ENCODE measurements at regions not wholly inside any gene's neighbourhood (a gene's known extent, or its start where the extent isn't known, plus 50 kb on each side); places are given as distances from the start of the nearest gene placed in this dataset.

GRCh38 chr5:114297915-114298314, 64.0 kb upstream of the KCNN2 start:
- Histone ChIP-seq H3K27me3 (ENCODE audit: insufficient read depth, poor library complexity, severe bottlenecking) (no peaks in the 10 kb centered on the region), H3K4me3 (replicated peaks; ENCODE audit: insufficient read depth, low read length) (no peak overlapping the region), H3K27ac (replicated peaks) (no peak overlapping the region)
- no peak for DNase-seq (ENCODE audit: low read depth in 1 of 2, low spot score in 1 of 2)
- TF ChIP-seq GABPA (IDR thresholded peaks at IDR 0.05; ENCODE audit: low read depth): no peak
- no peak for TF ChIP-seq CTCF (IDR thresholded peaks at IDR 0.05; ENCODE audit: insufficient read depth, low read length)

- TF ChIP-seq POLR2AphosphoS5 (IDR thresholded peaks at IDR 0.05; ENCODE audit: low read depth) (no peak), CTCF (IDR thresholded peaks at IDR 0.05; ENCODE audit: insufficient read depth, low read length) (no peak), REST (IDR thresholded peaks at IDR 0.05; ENCODE audit: insufficient replicate concordance, low read depth) (no peak), GABPA (IDR thresholded peaks at IDR 0.05; ENCODE audit: low read depth) (no peak), SPI1 (IDR thresholded peaks at IDR 0.05; ENCODE audit: borderline replicate concordance, low read depth) (no peak)
- no peak overlapping the region for H3K4me3 ChIP-seq (replicated peaks; ENCODE audit: insufficient read depth, low read length)
- H3K27me3 ChIP-seq (ENCODE audit: insufficient read depth, poor library complexity, severe bottlenecking): no peaks in the 10 kb centered on the region
- no peak for DNase-seq (ENCODE audit: low read depth in 1 of 2, low spot score in 1 of 2)
- no peak overlapping the region for H3K27ac ChIP-seq (replicated peaks)
Measured at GRCh38 chr5:114305402-114306207, 56.3 kb upstream of the KCNN2 start.

GRCh38 chr5:114308017-114308416, 53.9 kb upstream of the KCNN2 start:
- no peak for TF ChIP-seq CTCF (IDR thresholded peaks at IDR 0.05; ENCODE audit: insufficient read depth, low read length)
- TF ChIP-seq GABPA (IDR thresholded peaks at IDR 0.05; ENCODE audit: low read depth): no peak
- TF ChIP-seq SPI1 (IDR thresholded peaks at IDR 0.05; ENCODE audit: borderline replicate concordance, low read depth): no peak
- TF ChIP-seq POLR2AphosphoS5 (IDR thresholded peaks at IDR 0.05; ENCODE audit: low read depth): no peak
- no peak for TF ChIP-seq REST (IDR thresholded peaks at IDR 0.05; ENCODE audit: insufficient replicate concordance, low read depth)
- no peak for DNase-seq (ENCODE audit: low read depth in 1 of 2, low spot score in 1 of 2)
- Histone ChIP-seq H3K4me3 (replicated peaks; ENCODE audit: insufficient read depth, low read length) (no peak overlapping the region), H3K27ac (replicated peaks) (no peak overlapping the region), H3K27me3 (ENCODE audit: insufficient read depth, poor library complexity, severe bottlenecking) (no peaks in the 10 kb centered on the region)

- Histone ChIP-seq H3K4me3 (replicated peaks; ENCODE audit: insufficient read depth, low read length) (no peak overlapping the region), H3K27ac (replicated peaks) (no peak overlapping the region), H3K27me3 (ENCODE audit: insufficient read depth, poor library complexity, severe bottlenecking) (no peaks in the 10 kb centered on the region)
- DNase-seq (ENCODE audit: low read depth in 1 of 2, low spot score in 1 of 2): no peak
- TF ChIP-seq REST (IDR thresholded peaks at IDR 0.05; ENCODE audit: insufficient replicate concordance, low read depth): no peak
- no peak for TF ChIP-seq POLR2AphosphoS5 (IDR thresholded peaks at IDR 0.05; ENCODE audit: low read depth)
- no peak for TF ChIP-seq GABPA (IDR thresholded peaks at IDR 0.05; ENCODE audit: low read depth)
- no peak for TF ChIP-seq SPI1 (IDR thresholded peaks at IDR 0.05; ENCODE audit: borderline replicate concordance, low read depth)
- no peak for TF ChIP-seq CTCF (IDR thresholded peaks at IDR 0.05; ENCODE audit: insufficient read depth, low read length)
Measured at GRCh38 chr5:114308508-114308907, 53.4 kb upstream of the KCNN2 start.

Measured in HL-60 (cell line).